ENCODE measurements at regions not wholly inside any gene's neighbourhood (a gene's known extent, or its start where the extent isn't known, plus 50 kb on each side); places are given as distances from the start of the nearest gene placed in this dataset.

- Histone ChIP-seq H2AK5ac (ENCODE audit: low read length) (no peak overlapping the region), H2BK120ac (ENCODE audit: low read depth, low read length) (no peak overlapping the region), H3K4me3 (ENCODE audit: low read length) (no peak overlapping the region)
Measured at GRCh38 chr11:50246699-50247098, 214.0 kb downstream of the OR4C45 start.

GRCh38 chr11:50247309-50247874, 214.7 kb downstream of the OR4C45 start:
- DNase-seq: no peak
- no CpG with 5 or more reads among the region's 20 CpGs for WGBS (ENCODE audit: extremely low coverage, insufficient coverage, low lambda C conversion rate)
- no peak overlapping the region for H3K23ac ChIP-seq (ENCODE audit: low read length)
- H3K36me3 ChIP-seq (ENCODE audit: control insufficient read depth, insufficient read depth, low read length): no peaks in the 10 kb centered on the region
- H3K4ac ChIP-seq (ENCODE audit: low read depth, low read length): no peak overlapping the region
- no peaks in the 10 kb centered on the region for H3K4me1 ChIP-seq (ENCODE audit: control insufficient read depth, low read depth, low read length)
- no peak overlapping the region for H2AK5ac ChIP-seq (ENCODE audit: low read length)
- no peak overlapping the region for H4K8ac ChIP-seq (ENCODE audit: low read depth, low read length)
- H3K79me2 ChIP-seq (ENCODE audit: control insufficient read depth, insufficient read depth, low read length): no peaks in the 10 kb centered on the region
- H2BK120ac ChIP-seq (ENCODE audit: low read depth, low read length): no peak overlapping the region
- H3K18ac ChIP-seq (ENCODE audit: low read length): no peak overlapping the region
- no peak overlapping the region for H3K56ac ChIP-seq (ENCODE audit: low read length)
- H3K27me3 ChIP-seq (ENCODE audit: insufficient read depth, low read length, poor library complexity): no peaks in the 10 kb centered on the region
- H3K27ac ChIP-seq (ENCODE audit: low read depth, low read length): no peak overlapping the region
- H3K9ac ChIP-seq (ENCODE audit: low read length): no peak overlapping the region
- H2BK5ac ChIP-seq (ENCODE audit: low read length): no peak overlapping the region
- H3K4me2 ChIP-seq (ENCODE audit: low read length): no peak overlapping the region
- H3K79me1 ChIP-seq (ENCODE audit: low read length): no peaks in the 10 kb centered on the region
- H3K4me3 ChIP-seq (ENCODE audit: low read length): no peak overlapping the region
- no peak overlapping the region for H2BK15ac ChIP-seq (replicated peaks; ENCODE audit: low read depth)
- no peak overlapping the region for H4K5ac ChIP-seq (ENCODE audit: low read length)

More at GRCh38 chr11:50246699-50247098, 214.0 kb downstream of the OR4C45 start:
- H3K27ac ChIP-seq (ENCODE audit: low read depth, low read length): no peak overlapping the region
- no peak overlapping the region for H3K18ac ChIP-seq (ENCODE audit: low read length)
- H3K4me1 ChIP-seq (ENCODE audit: control insufficient read depth, low read depth, low read length): no peaks in the 10 kb centered on the region
- DNase-seq: no peak
- H3K79me2 ChIP-seq (ENCODE audit: control insufficient read depth, insufficient read depth, low read length): no peaks in the 10 kb centered on the region
- H2BK5ac ChIP-seq (ENCODE audit: low read length): no peak overlapping the region
- no peak overlapping the region for H2BK15ac ChIP-seq (replicated peaks; ENCODE audit: low read depth)
- H3K27me3 ChIP-seq (ENCODE audit: insufficient read depth, low read length, poor library complexity): no peaks in the 10 kb centered on the region
- no peaks in the 10 kb centered on the region for H3K79me1 ChIP-seq (ENCODE audit: low read length)
- H4K5ac ChIP-seq (ENCODE audit: low read length): no peak overlapping the region
- H3K23ac ChIP-seq (ENCODE audit: low read length): no peak overlapping the region
- no peak overlapping the region for H3K56ac ChIP-seq (ENCODE audit: low read length)
- no peak overlapping the region for H3K4me2 ChIP-seq (ENCODE audit: low read length)
- no peak overlapping the region for H4K8ac ChIP-seq (ENCODE audit: low read depth, low read length)
- no peak overlapping the region for H3K4ac ChIP-seq (ENCODE audit: low read depth, low read length)
- H3K9ac ChIP-seq (ENCODE audit: low read length): no peak overlapping the region
- no CpG with 5 or more reads among the region's 16 CpGs for WGBS (ENCODE audit: extremely low coverage, insufficient coverage, low lambda C conversion rate)
- no peaks in the 10 kb centered on the region for H3K36me3 ChIP-seq (ENCODE audit: control insufficient read depth, insufficient read depth, low read length)

GRCh38 chr11:50267851-50268250, 235.2 kb downstream of the OR4C45 start:
- Histone ChIP-seq H3K4ac (ENCODE audit: low read depth, low read length) (no peak overlapping the region), H3K23ac (ENCODE audit: low read length) (no peak overlapping the region), H3K18ac (ENCODE audit: low read length) (no peak overlapping the region), H3K4me1 (ENCODE audit: control insufficient read depth, low read depth, low read length) (no peaks in the 10 kb centered on the region), H4K8ac (ENCODE audit: low read depth, low read length) (no peak overlapping the region), H2BK15ac (replicated peaks; ENCODE audit: low read depth) (no peak overlapping the region), H2BK120ac (ENCODE audit: low read depth, low read length) (no peak overlapping the region), H4K5ac (ENCODE audit: low read length) (no peak overlapping the region), H3K79me1 (ENCODE audit: low read length) (no peaks in the 10 kb centered on the region), H3K4me3 (ENCODE audit: low read length) (no peak overlapping the region), H3K27ac (ENCODE audit: low read depth, low read length) (no peak overlapping the region), H3K27me3 (ENCODE audit: insufficient read depth, low read length, poor library complexity) (no peaks in the 10 kb centered on the region), H2AK5ac (ENCODE audit: low read length) (no peak overlapping the region), H2BK5ac (ENCODE audit: low read length) (no peak overlapping the region), H3K4me2 (ENCODE audit: low read length) (no peak overlapping the region), H3K36me3 (ENCODE audit: control insufficient read depth, insufficient read depth, low read length) (no peaks in the 10 kb centered on the region), H3K79me2 (ENCODE audit: control insufficient read depth, insufficient read depth, low read length) (no peaks in the 10 kb centered on the region), H3K9ac (ENCODE audit: low read length) (no peak overlapping the region), H3K56ac (ENCODE audit: low read length) (no peak overlapping the region)
- WGBS (ENCODE audit: extremely low coverage, insufficient coverage, low lambda C conversion rate): no CpG with 5 or more reads among the region's 26 CpGs
- DNase-seq: no peak

GRCh38 chr11:50275133-50275532, 242.5 kb downstream of the OR4C45 start:
- no peak overlapping the region for H3K4me3 ChIP-seq (ENCODE audit: low read length)
- WGBS (ENCODE audit: extremely low coverage, insufficient coverage, low lambda C conversion rate): no CpG with 5 or more reads among the region's 7 CpGs
- H2BK120ac ChIP-seq (ENCODE audit: low read depth, low read length): no peak overlapping the region
- no peaks in the 10 kb centered on the region for H3K79me1 ChIP-seq (ENCODE audit: low read length)
- no peak overlapping the region for H3K56ac ChIP-seq (ENCODE audit: low read length)
- H2BK5ac ChIP-seq (ENCODE audit: low read length): no peak overlapping the region
- no peak overlapping the region for H3K23ac ChIP-seq (ENCODE audit: low read length)
- no peak overlapping the region for H3K18ac ChIP-seq (ENCODE audit: low read length)
- H4K5ac ChIP-seq (ENCODE audit: low read length): no peak overlapping the region
- H4K8ac ChIP-seq (ENCODE audit: low read depth, low read length): no peak overlapping the region
- H3K27ac ChIP-seq (ENCODE audit: low read depth, low read length): no peak overlapping the region
- H3K4me2 ChIP-seq (ENCODE audit: low read length): no peak overlapping the region
- DNase-seq: no peak
- H3K9ac ChIP-seq (ENCODE audit: low read length): no peak overlapping the region
- no peak overlapping the region for H3K4ac ChIP-seq (ENCODE audit: low read depth, low read length)
- no peaks in the 10 kb centered on the region for H3K27me3 ChIP-seq (ENCODE audit: insufficient read depth, low read length, poor library complexity)
- no peaks in the 10 kb centered on the region for H3K79me2 ChIP-seq (ENCODE audit: control insufficient read depth, insufficient read depth, low read length)
- H2BK15ac ChIP-seq (replicated peaks; ENCODE audit: low read depth): no peak overlapping the region
- no peaks in the 10 kb centered on the region for H3K4me1 ChIP-seq (ENCODE audit: control insufficient read depth, low read depth, low read length)
- no peaks in the 10 kb centered on the region for H3K36me3 ChIP-seq (ENCODE audit: control insufficient read depth, insufficient read depth, low read length)
- no peak overlapping the region for H2AK5ac ChIP-seq (ENCODE audit: low read length)

- Histone ChIP-seq H3K56ac (ENCODE audit: low read length) (no peak overlapping the region), H3K36me3 (ENCODE audit: control insufficient read depth, insufficient read depth, low read length) (no peaks in the 10 kb centered on the region), H3K9ac (ENCODE audit: low read length) (no peak overlapping the region), H3K23ac (ENCODE audit: low read length) (no peak overlapping the region), H2AK5ac (ENCODE audit: low read length) (no peak overlapping the region), H3K4ac (ENCODE audit: low read depth, low read length) (no peak overlapping the region), H3K79me1 (ENCODE audit: low read length) (no peaks in the 10 kb centered on the region), H3K27ac (ENCODE audit: low read depth, low read length) (no peak overlapping the region), H3K79me2 (ENCODE audit: control insufficient read depth, insufficient read depth, low read length) (no peaks in the 10 kb centered on the region), H4K5ac (ENCODE audit: low read length) (no peak overlapping the region), H2BK15ac (replicated peaks; ENCODE audit: low read depth) (no peak overlapping the region), H2BK120ac (ENCODE audit: low read depth, low read length) (no peak overlapping the region), H2BK5ac (ENCODE audit: low read length) (no peak overlapping the region), H4K8ac (ENCODE audit: low read depth, low read length) (no peak overlapping the region), H3K18ac (ENCODE audit: low read length) (no peak overlapping the region), H3K4me3 (ENCODE audit: low read length) (no peak overlapping the region), H3K27me3 (ENCODE audit: insufficient read depth, low read length, poor library complexity) (no peaks in the 10 kb centered on the region), H3K4me2 (ENCODE audit: low read length) (no peak overlapping the region), H3K4me1 (ENCODE audit: control insufficient read depth, low read depth, low read length) (no peaks in the 10 kb centered on the region)
- WGBS (ENCODE audit: extremely low coverage, insufficient coverage, low lambda C conversion rate): no CpG with 5 or more reads among the region's 24 CpGs
- DNase-seq: no peak
Measured at GRCh38 chr11:50278756-50279155, 246.1 kb downstream of the OR4C45 start.
